GM23248 (cell line): ENCODE measurements at regions not wholly inside any gene's neighbourhood (a gene's known extent, or its start where the extent isn't known, plus 50 kb on each side); places are given as distances from the start of the nearest gene placed in this dataset.

ENCODE experiments used
- DNase-seq: peaks from one replicate; pipeline ENCODE4 v3.0.0-alpha.2; 2015
- H2AFZ ChIP-seq: fragments of 200-600 bp; sonication (generic); 2 replicates; pipeline ENCODE4 v1.6.1; 2016; ENCODE audit warnings: antibody characterized with exemption
- H3F3A ChIP-seq: fragments of 200-600 bp; sonication (generic); 2 replicates; pipeline ENCODE4 v1.6.1; 2016; ENCODE audit warnings: mild to moderate bottlenecking, antibody characterized with exemption, mixed run types; ENCODE audit not compliant: insufficient read depth
- H3K27ac ChIP-seq: fragments of 200-600 bp; sonication (generic); 2 replicates; pipeline ENCODE4 v1.5.1; 2016; ENCODE audit warnings: mild to moderate bottlenecking
- H3K27me3 ChIP-seq: fragments of 200-600 bp; sonication (generic); replicated peaks from 2 replicates; pipeline ENCODE4 v1.6.1; 2016; ENCODE audit warnings: mild to moderate bottlenecking; ENCODE audit not compliant: insufficient read depth
- H3K36me3 ChIP-seq: fragments of 200-600 bp; sonication (generic); 2 replicates; pipeline ENCODE4 v1.6.1; 2016; ENCODE audit warnings: low read depth, mild to moderate bottlenecking
- H3K4me1 ChIP-seq: fragments of 200-600 bp; sonication (generic); 2 replicates; pipeline ENCODE4 v1.6.1; 2016; ENCODE audit warnings: mild to moderate bottlenecking; ENCODE audit not compliant: insufficient read depth
- H3K4me2 ChIP-seq: fragments of 200-600 bp; sonication (generic); one replicate; pipeline ENCODE4 v1.6.1; 2016; ENCODE audit warnings: mild to moderate bottlenecking; ENCODE audit not compliant: unreplicated experiment
- H3K4me3 ChIP-seq: fragments of 200-600 bp; sonication (generic); 2 replicates; pipeline ENCODE4 v1.5.1; 2016; ENCODE audit warnings: mild to moderate bottlenecking
- H3K79me2 ChIP-seq: fragments of 200-600 bp; sonication (generic); 2 replicates; pipeline ENCODE4 v1.6.1; 2016; ENCODE audit warnings: mild to moderate bottlenecking; ENCODE audit not compliant: insufficient read depth
- H3K9ac ChIP-seq: fragments of 200-600 bp; sonication (generic); 2 replicates; pipeline ENCODE4 v1.6.1; 2016; ENCODE audit warnings: mild to moderate bottlenecking
- H3K9me2 ChIP-seq: fragments of 200-600 bp; sonication (generic); 2 replicates; pipeline ENCODE4 v1.6.1; 2016; ENCODE audit warnings: mixed run types, mild to moderate bottlenecking, moderate library complexity; ENCODE audit not compliant: insufficient read depth
- H3K9me3 ChIP-seq: fragments of 200-600 bp; sonication (generic); one replicate; pipeline ENCODE4 v1.6.1; 2017; ENCODE audit warnings: low read depth
- H4K20me1 ChIP-seq: fragments of 200-600 bp; sonication (generic); 2 replicates; pipeline ENCODE4 v1.6.0; 2016; ENCODE audit not compliant: insufficient read depth
- EZH2 ChIP-seq: fragments of 200-600 bp; sonication (generic); IDR thresholded peaks from 2 replicates; pipeline ENCODE4 v1.6.1; 2018; ENCODE audit warnings: antibody characterized with exemption, mild to moderate bottlenecking; ENCODE audit not compliant: insufficient read depth, poor library complexity, severe bottlenecking
- EZH2phosphoT487 ChIP-seq: fragments of 200-600 bp; sonication (generic); IDR thresholded peaks from 2 replicates; pipeline ENCODE4 v1.6.1; 2018; ENCODE audit warnings: antibody characterized with exemption, moderate library complexity, mild to moderate bottlenecking, low read depth; ENCODE audit not compliant: insufficient read depth
- WGBS, 2 experiments: methylation state at CpG; one replicate each; pipeline ENCODE4 v1.1.6; 2015 to 2017; ENCODE audit warnings: low lambda C conversion rate in 2 of 2, low coverage in 1 of 2; ENCODE audit errors: missing lambda C conversion rate in 2 of 2; 5-methylcytosine and 5-hydroxymethylcytosine counted together
- in situ Hi-C: fragments of 300-500 bp; cut with MboI; formaldehyde crosslinking; loops from 2 replicates; pipeline ENCODE4 v1.15.0; 2020

DNA sequence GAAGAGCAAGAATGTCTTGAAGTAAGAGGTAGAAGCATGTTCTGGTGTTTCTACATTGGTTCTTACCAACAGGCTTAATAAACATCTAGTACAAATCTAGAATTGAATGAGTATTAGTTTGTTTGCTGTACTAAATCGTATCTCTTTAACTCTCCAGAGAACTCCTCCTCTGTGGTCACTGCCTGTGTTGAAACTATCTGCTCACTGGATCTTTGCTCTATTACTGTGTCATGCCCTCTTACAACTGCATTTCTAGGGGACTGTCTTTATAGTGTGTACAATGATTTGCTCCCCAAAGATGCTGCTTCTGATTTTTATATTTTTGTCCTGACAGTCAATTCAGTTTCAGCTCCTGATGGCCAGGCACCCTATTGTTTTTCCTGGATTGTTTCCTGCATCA is 50.1 kb upstream of the E2F7 start:
- H3K27ac ChIP-seq = peak overlapping the region; percentile 52
- H3K36me3 ChIP-seq = no peaks in the 10 kb centered on the region
- H4K20me1 ChIP-seq = no peaks in the 10 kb centered on the region
- H3K9me3 ChIP-seq = no peaks in the 10 kb centered on the region
- in situ Hi-C loops = no loop called here
- no peak overlapping the region for H3K4me3 ChIP-seq
- no peaks in the 10 kb centered on the region; the same call in 1 of the 2 replicates for H3K9me2 ChIP-seq
- TF ChIP-seq EZH2 (no peak), EZH2phosphoT487 (no peak)
- peaks cover 49% of the 10 kb centered on the region for H3K4me1 ChIP-seq
- peak; percentile 34 for DNase-seq
- peaks cover 42% of the 10 kb centered on the region for H3F3A ChIP-seq
- H3K27me3 ChIP-seq = no peaks in the 10 kb centered on the region
- 83 to 86% methylated on average over 1 of the region's 1 CpG for WGBS, 2 experiments
- H3K9ac ChIP-seq = no peak overlapping the region
- H2AFZ ChIP-seq = no peak overlapping the region
- H3K79me2 ChIP-seq = no peaks in the 10 kb centered on the region
- H3K4me2 ChIP-seq = no peak overlapping the region
